Pancreas (tissue), 10 donors: ENCODE measurements at regions not wholly inside any gene's neighbourhood (a gene's known extent, or its start where the extent isn't known, plus 50 kb on each side); places are given as distances from the start of the nearest gene placed in this dataset.
"Not testable (repeated sequence)": the region's sequence is repeated elsewhere in the genome, so short reads cannot be mapped to it uniquely, and the experiment has no call there.

Experiments
- ATAC-seq, 4 donors: fragments of 200-7000 bp; cut with Tn5 transposase; one replicate each; pipeline versions ENCODE4 v1.8.0 to v1.9.1; 2020; ENCODE audit warnings: mild to moderate bottlenecking in 4 of 4, moderate library complexity in 4 of 4
- DNase-seq, 6 donors: peaks; one replicate each; pipeline ENCODE4 v3.0.0-alpha.2; 2020
- FAIRE-seq: peaks from 2 replicates; lab custom pipeline; 2012; peaks lifted over from hg19 to GRCh38; lab: Jason Lieb, UNC
- H3K27ac ChIP-seq, 4 donors: fragments of 200-600 bp; sonication (generic); 1 replicate in 3 of 4; 2 replicates in 1 of 4; pipeline versions ENCODE4 v1.5.0 to v1.8.0; 2020
- H3K27me3 ChIP-seq, 4 donors: fragments of 200-600 bp; one replicate each; pipeline ENCODE4 v1.8.0; 2021
- H3K36me3 ChIP-seq, 3 donors: fragments of 200-600 bp; sonication (generic) in 1 of 3; one replicate each; pipeline versions ENCODE4 v1.5.0 to v1.8.0; 2020 to 2021
- H3K4me1 ChIP-seq, 3 donors: fragments of 200-600 bp; one replicate each; pipeline ENCODE4 v1.8.0; 2021
- H3K4me3 ChIP-seq, 4 donors: fragments of 200-600 bp; sonication (generic) in 2 of 4; one replicate each; pipeline versions ENCODE4 v1.5.0 to v1.8.0; 2020 to 2021
- H3K9me3 ChIP-seq, 4 donors: fragments of 200-600 bp; one replicate each; pipeline ENCODE4 v1.8.0; 2021
- CTCF ChIP-seq, 4 donors: fragments of 200-600 bp; sonication (generic) in 3 of 4; IDR thresholded peaks; one replicate each; pipeline versions ENCODE4 v1.5.0 to v1.8.0; 2021; ENCODE audit warnings: antibody characterized with exemption in 4 of 4
- WGBS, 2 donors: extraction: QIAGEN DNeasy Blood & Tissue Kit; methylation state at CpG; one replicate each; pipeline ENCODE4 v1.1.7; 2013; 5-methylcytosine and 5-hydroxymethylcytosine counted together
- intact Hi-C, 3 donors: fragments of 100-400 bp; cut with DNase I; formaldehyde crosslinking; loops; one replicate each; pipeline versions ENCODE4 v1.11.1 to v1.14.2; 2022
- donor health status: healthy with polysubstance abuse.
- donor health status: DM: no; HTN: no; CAD: no; lungs with moderate emphysema.
- donor health status: DM: no; HTN: no; CAD: no.
- donor health status: control.
- donor health status: control.
- donor health status: Bipolar disorder and iron deficiency.
- donor health status: DM: yes; HTN: yes; CAD: no.
- donor health status: DM: no; HTN: no; CAD: no.
- donor health status: DM: no; HTN: no; CAD: no.
- donor health status: DM: yes; HTN: yes; CAD: no.

GRCh38 chr3:4067893-4068292 lies 235.3 kb upstream of the SETMAR start:
- ATAC-seq (no peak), FAIRE-seq (no peak), DNase-seq (no peak)
- TF ChIP-seq CTCF (IDR thresholded peaks at IDR 0.05) = no peak
- H3K27me3 ChIP-seq = no peaks in the 10 kb centered on the region
- no peak overlapping the region for H3K27ac ChIP-seq
- H3K36me3 ChIP-seq = no peaks in the 10 kb centered on the region
- intact Hi-C loops = no loop called here
- H3K9me3 ChIP-seq = no peaks in the 10 kb centered on the region
- H3K4me1 ChIP-seq = no peaks in the 10 kb centered on the region
- H3K4me3 ChIP-seq = no peak overlapping the region

- no peak for ATAC-seq
- no peaks in the 10 kb centered on the region for H3K4me1 ChIP-seq
- H3K9me3 ChIP-seq = no peaks in the 10 kb centered on the region
- no peaks in the 10 kb centered on the region for H3K36me3 ChIP-seq
- no peak overlapping the region for H3K4me3 ChIP-seq
- intact Hi-C loops = no loop called here
- no peak for TF ChIP-seq CTCF (IDR thresholded peaks at IDR 0.05)
- no peak for FAIRE-seq
- WGBS, 2 donors = 47 to 56% methylated on average over 2 of the region's 2 CpGs
- no peaks in the 10 kb centered on the region for H3K27me3 ChIP-seq
- DNase-seq = no peak
- no peak overlapping the region for H3K27ac ChIP-seq
These were observed 233.4 kb upstream of the SETMAR start for GRCh38 chr3:4069796-4070195.

- WGBS, 2 donors = 39 to 41% methylated on average over 5 of the region's 5 CpGs
- Histone ChIP-seq H3K4me3 (no peak overlapping the region), H3K9me3 (no peaks in the 10 kb centered on the region), H3K36me3 (no peaks in the 10 kb centered on the region), H3K4me1 (no peaks in the 10 kb centered on the region), H3K27me3 (no peaks in the 10 kb centered on the region), H3K27ac (no peak overlapping the region)
- DNase-seq (no peak), ATAC-seq (no peak), FAIRE-seq (no peak)
- intact Hi-C loops = no loop called here
- no peak for TF ChIP-seq CTCF (IDR thresholded peaks at IDR 0.05)
These were observed 231.5 kb upstream of the SETMAR start for GRCh38 chr3:4071481-4072184.

GRCh38 chr3:4077278-4077677 lies 225.9 kb upstream of the SETMAR start:
- intact Hi-C loops, H3K4me3 ChIP-seq, H3K27me3 ChIP-seq, H3K4me1 ChIP-seq, H3K9me3 ChIP-seq, H3K36me3 ChIP-seq, ATAC-seq, DNase-seq, H3K27ac ChIP-seq, FAIRE-seq: not testable (repeated sequence)
- 76 to 87% methylated on average over 2 of the region's 2 CpGs for WGBS, 2 donors

- WGBS, 2 donors = 88 to 95% methylated on average over 2 of the region's 2 CpGs
- no peak for TF ChIP-seq CTCF (IDR thresholded peaks at IDR 0.05)
- intact Hi-C loops = no loop called here
- no peak for FAIRE-seq
- H3K4me1 ChIP-seq = peaks cover 0 to 5% (median 0%) of the 10 kb centered on the region in 3 donors
- no peaks in the 10 kb centered on the region for H3K27me3 ChIP-seq
- H3K9me3 ChIP-seq = no peaks in the 10 kb centered on the region
- no peak overlapping the region for H3K27ac ChIP-seq
- no peak overlapping the region for H3K4me3 ChIP-seq
- H3K36me3 ChIP-seq = no peaks in the 10 kb centered on the region
- ATAC-seq = no peak
- DNase-seq = no peak
These were observed 225.2 kb upstream of the SETMAR start for GRCh38 chr3:4077950-4078349.
